KMS-11 (cell line): ENCODE measurements at regions not wholly inside any gene's neighbourhood (a gene's known extent, or its start where the extent isn't known, plus 50 kb on each side); places are given as distances from the start of the nearest gene placed in this dataset.
A peak's percentile ranks its signal among the peaks of the same experiment; 100 is the strongest.

Experiments
- H2AFZ ChIP-seq: fragments of 200-600 bp; sonication (generic); 2 replicates; pipeline ENCODE4 v1.6.1; 2016; ENCODE audit warnings: antibody characterized with exemption, mixed run types, low read depth
- H3K27ac ChIP-seq: fragments of 200-600 bp; sonication (generic); 2 replicates; pipeline ENCODE4 v1.6.1; 2016; ENCODE audit warnings: mild to moderate bottlenecking, mixed run types
- H3K27me3 ChIP-seq: fragments of 200-600 bp; sonication (generic); 2 replicates; pipeline ENCODE4 v1.6.1; 2017; ENCODE audit warnings: mild to moderate bottlenecking, low read depth, mixed run types, moderate library complexity; ENCODE audit not compliant: insufficient read depth
- H3K36me3 ChIP-seq: fragments of 200-600 bp; sonication (generic); 2 replicates; pipeline ENCODE4 v1.6.1; 2017; ENCODE audit warnings: mild to moderate bottlenecking, mixed run types; ENCODE audit not compliant: insufficient read depth
- H3K4me1 ChIP-seq: fragments of 200-600 bp; sonication (generic); 2 replicates; pipeline ENCODE4 v1.6.1; 2016; ENCODE audit warnings: mild to moderate bottlenecking, low read depth, mixed run types; ENCODE audit not compliant: poor library complexity, severe bottlenecking
- H3K4me2 ChIP-seq: fragments of 200-600 bp; sonication (generic); 2 replicates; pipeline ENCODE4 v1.7.0; 2016; ENCODE audit warnings: mild to moderate bottlenecking, mixed run types
- H3K4me3 ChIP-seq: fragments of 200-600 bp; sonication (generic); IDR thresholded peaks from 2 replicates; pipeline ENCODE4 v1.6.1; 2017; ENCODE audit warnings: low read depth, low read length, mixed read lengths; ENCODE audit not compliant: insufficient read depth
- H3K79me2 ChIP-seq: fragments of 200-600 bp; sonication (generic); 2 replicates; pipeline ENCODE4 v1.6.1; 2016; ENCODE audit warnings: low read depth, mixed run types; ENCODE audit not compliant: insufficient read depth
- H3K9ac ChIP-seq: fragments of 200-600 bp; sonication (generic); 2 replicates; pipeline ENCODE4 v1.6.1; 2016; ENCODE audit warnings: mild to moderate bottlenecking, mixed run types
- H4K20me1 ChIP-seq: fragments of 200-600 bp; sonication (generic); 2 replicates; pipeline ENCODE4 v1.6.1; 2016; ENCODE audit warnings: mild to moderate bottlenecking, mixed run types; ENCODE audit not compliant: insufficient read depth
- CTCF ChIP-seq: fragments of 200-600 bp; sonication (generic); conservative IDR thresholded peaks from 2 replicates; pipeline ENCODE4 v1.6.1; 2017; ENCODE audit warnings: low read depth, mild to moderate bottlenecking, antibody characterized with exemption, low read length, moderate library complexity, mixed read lengths

- H3K9ac ChIP-seq = no peak overlapping the region
- H3K4me1 ChIP-seq = no peaks in the 10 kb centered on the region
- no peak overlapping the region for H3K4me2 ChIP-seq
- no peaks in the 10 kb centered on the region for H4K20me1 ChIP-seq
- H3K36me3 ChIP-seq = no peaks in the 10 kb centered on the region
- H3K27ac ChIP-seq = no peak overlapping the region
- no peaks in the 10 kb centered on the region for H3K79me2 ChIP-seq
- no peak for TF ChIP-seq CTCF
- H2AFZ ChIP-seq = no peak overlapping the region
- H3K27me3 ChIP-seq = no peaks in the 10 kb centered on the region
- H3K4me3 ChIP-seq = no peak overlapping the region
Observed at GRCh38 chr5:135776457-135776856, 58.0 kb upstream of the SLC25A48 start.

GRCh38 chr5:135761746-135762145, 72.7 kb upstream of the SLC25A48 start:
- Histone ChIP-seq H3K27ac (no peak overlapping the region; the same call in 1 of the 2 replicates), H3K36me3 (no peaks in the 10 kb centered on the region), H3K4me2 (peak overlapping the region; percentile 33; the same call in 1 of the 2 replicates), H4K20me1 (no peaks in the 10 kb centered on the region), H3K4me3 (no peak overlapping the region), H3K79me2 (no peaks in the 10 kb centered on the region), H2AFZ (no peak overlapping the region; the same call in 1 of the 2 replicates), H3K4me1 (peaks cover 19% of the 10 kb centered on the region), H3K9ac (no peak overlapping the region), H3K27me3 (no peaks in the 10 kb centered on the region)
- TF ChIP-seq CTCF = no peak

- Histone ChIP-seq H3K27me3 (no peaks in the 10 kb centered on the region), H4K20me1 (no peaks in the 10 kb centered on the region), H3K4me2 (no peak overlapping the region), H2AFZ (no peak overlapping the region), H3K9ac (no peak overlapping the region), H3K79me2 (no peaks in the 10 kb centered on the region), H3K27ac (no peak overlapping the region), H3K36me3 (no peaks in the 10 kb centered on the region), H3K4me1 (peaks cover 19% of the 10 kb centered on the region), H3K4me3 (no peak overlapping the region)
- TF ChIP-seq CTCF = no peak
Observed at GRCh38 chr5:135759149-135759784, 75.2 kb upstream of the SLC25A48 start.

GRCh38 chr5:135753990-135754389, 80.5 kb upstream of the SLC25A48 start:
- H2AFZ ChIP-seq = no peak overlapping the region
- H3K79me2 ChIP-seq = no peaks in the 10 kb centered on the region
- no peaks in the 10 kb centered on the region for H3K36me3 ChIP-seq
- no peaks in the 10 kb centered on the region for H3K27me3 ChIP-seq
- H3K27ac ChIP-seq = no peak overlapping the region
- H3K4me2 ChIP-seq = no peak overlapping the region
- H3K9ac ChIP-seq = no peak overlapping the region
- no peaks in the 10 kb centered on the region for H4K20me1 ChIP-seq
- no peaks in the 10 kb centered on the region for H3K4me1 ChIP-seq
- no peak for TF ChIP-seq CTCF
- H3K4me3 ChIP-seq = no peak overlapping the region
